ENCODE measurements at regions not wholly inside any gene's neighbourhood (a gene's known extent, or its start where the extent isn't known, plus 50 kb on each side); places are given as distances from the start of the nearest gene placed in this dataset.
"Not testable (repeated sequence)": the region's sequence is repeated elsewhere in the genome, so short reads cannot be mapped to it uniquely, and the experiment has no call there.

GRCh38 chr1:184878602-184879001, 95.7 kb downstream of the NIBAN1 start:
- H3K27ac Mint-ChIP-seq = peak overlapping the region; percentile 22
- no peak overlapping the region for H3K4me3 Mint-ChIP-seq
- H3K27me3 Mint-ChIP-seq (ENCODE audit: low read depth) = no peaks in the 10 kb centered on the region
- TF ChIP-seq, protein P1, sequence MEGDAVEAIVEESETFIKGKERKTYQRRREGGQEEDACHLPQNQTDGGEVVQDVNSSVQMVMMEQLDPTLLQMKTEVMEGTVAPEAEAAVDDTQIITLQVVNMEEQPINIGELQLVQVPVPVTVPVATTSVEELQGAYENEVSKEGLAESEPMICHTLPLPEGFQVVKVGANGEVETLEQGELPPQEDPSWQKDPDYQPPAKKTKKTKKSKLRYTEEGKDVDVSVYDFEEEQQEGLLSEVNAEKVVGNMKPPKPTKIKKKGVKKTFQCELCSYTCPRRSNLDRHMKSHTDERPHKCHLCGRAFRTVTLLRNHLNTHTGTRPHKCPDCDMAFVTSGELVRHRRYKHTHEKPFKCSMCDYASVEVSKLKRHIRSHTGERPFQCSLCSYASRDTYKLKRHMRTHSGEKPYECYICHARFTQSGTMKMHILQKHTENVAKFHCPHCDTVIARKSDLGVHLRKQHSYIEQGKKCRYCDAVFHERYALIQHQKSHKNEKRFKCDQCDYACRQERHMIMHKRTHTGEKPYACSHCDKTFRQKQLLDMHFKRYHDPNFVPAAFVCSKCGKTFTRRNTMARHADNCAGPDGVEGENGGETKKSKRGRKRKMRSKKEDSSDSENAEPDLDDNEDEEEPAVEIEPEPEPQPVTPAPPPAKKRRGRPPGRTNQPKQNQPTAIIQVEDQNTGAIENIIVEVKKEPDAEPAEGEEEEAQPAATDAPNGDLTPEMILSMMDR (IDR thresholded peaks at IDR 0.05; ENCODE audit: unreplicated experiment) = no peak
- no peak for DNase-seq (ENCODE audit: low spot score in 2 of 2, unreplicated experiment in 2 of 2)
- H3K9me3 Mint-ChIP-seq = peaks cover under 1% of the 10 kb centered on the region
- H3K36me3 Mint-ChIP-seq = no peaks in the 10 kb centered on the region
- H3K4me1 Mint-ChIP-seq = peaks cover 25% of the 10 kb centered on the region

DNA sequence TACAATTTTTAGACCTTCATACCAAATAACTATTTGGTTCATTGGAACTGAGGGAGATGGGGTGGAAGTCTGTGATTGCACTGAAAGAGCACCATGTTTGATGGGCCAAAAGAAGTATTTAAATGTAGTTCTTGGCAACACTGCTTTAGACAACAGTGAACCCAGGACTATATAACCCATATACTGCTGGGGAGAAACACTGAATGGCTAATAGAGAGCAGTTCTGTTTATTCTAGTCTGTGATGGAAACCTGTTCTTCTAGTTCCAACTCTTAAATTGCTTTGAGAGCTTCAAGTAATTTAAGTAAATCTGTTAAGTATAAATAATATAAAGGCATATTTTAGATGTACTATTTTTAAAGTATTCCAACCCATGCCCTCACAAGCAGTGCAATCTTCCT, 96.3 kb downstream of the NIBAN1 start:
- Mint-ChIP-seq H3K9me3 (peaks cover 6% of the 10 kb centered on the region), H3K4me1 (peaks cover 22% of the 10 kb centered on the region), H3K27me3 (ENCODE audit: low read depth) (no peaks in the 10 kb centered on the region), H3K4me3 (no peak overlapping the region), H3K36me3 (no peaks in the 10 kb centered on the region), H3K27ac (peak overlapping the region; percentile 17)
- no peak for DNase-seq (ENCODE audit: low spot score in 2 of 2, unreplicated experiment in 2 of 2)
- TF ChIP-seq, protein P1 (IDR thresholded peaks at IDR 0.05; ENCODE audit: unreplicated experiment) = no peak

DNA sequence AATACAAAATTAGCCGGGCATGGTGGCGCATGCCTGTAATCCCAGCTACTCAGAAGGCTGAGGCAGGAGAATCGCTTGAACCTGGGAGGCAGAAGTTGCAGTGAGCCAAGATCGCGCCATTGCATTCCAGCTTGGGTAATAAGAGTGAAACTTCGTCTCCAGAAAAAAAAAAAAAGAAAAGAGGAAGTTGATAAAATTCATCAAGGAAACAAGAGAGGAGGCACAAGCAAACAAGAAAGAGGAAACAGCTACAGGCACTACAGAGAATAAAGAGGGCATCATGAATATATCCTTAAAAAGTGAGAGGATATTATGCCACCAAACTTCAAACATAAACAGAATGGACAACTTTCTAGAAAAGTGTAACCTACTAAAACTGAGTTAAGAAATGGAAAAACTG, 98.3 kb downstream of the NIBAN1 start:
- not testable (repeated sequence) for DNase-seq (ENCODE audit: low spot score in 2 of 2, unreplicated experiment in 2 of 2); H3K27me3 Mint-ChIP-seq (ENCODE audit: low read depth); H3K4me3 Mint-ChIP-seq; H3K27ac Mint-ChIP-seq; H3K36me3 Mint-ChIP-seq
- Mint-ChIP-seq H3K4me1 (peaks cover 12% of the 10 kb centered on the region), H3K9me3 (peaks cover 11% of the 10 kb centered on the region)

DNA sequence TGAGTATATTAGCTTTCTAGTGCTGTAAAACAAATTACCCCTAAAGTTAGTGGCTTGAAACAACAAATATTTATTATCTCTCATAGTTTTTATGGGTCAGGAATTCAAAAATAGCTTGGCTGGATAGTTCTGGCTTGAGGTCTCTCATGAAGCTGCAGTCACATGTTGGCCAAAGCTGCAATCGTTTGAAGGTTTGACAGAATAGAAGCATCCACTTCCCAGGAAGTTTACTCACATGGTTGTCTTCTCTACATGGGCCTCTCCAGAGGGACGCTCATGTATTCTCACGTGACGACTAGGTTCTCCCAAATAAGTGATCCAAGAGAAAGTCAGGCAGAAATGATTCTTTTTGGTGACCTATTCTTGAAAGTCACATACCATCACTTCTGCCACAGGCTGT, 99.1 kb downstream of the NIBAN1 start:
- H3K4me3 Mint-ChIP-seq = no peak overlapping the region
- TF ChIP-seq, protein P1 (IDR thresholded peaks at IDR 0.05; ENCODE audit: unreplicated experiment) = no peak
- no peak for DNase-seq (ENCODE audit: low spot score in 2 of 2, unreplicated experiment in 2 of 2)
- H3K27ac Mint-ChIP-seq = no peak overlapping the region
- no peaks in the 10 kb centered on the region for H3K36me3 Mint-ChIP-seq
- H3K27me3 Mint-ChIP-seq (ENCODE audit: low read depth) = no peaks in the 10 kb centered on the region
- H3K9me3 Mint-ChIP-seq = peaks cover 15% of the 10 kb centered on the region
- peaks cover 12% of the 10 kb centered on the region for H3K4me1 Mint-ChIP-seq

DNA sequence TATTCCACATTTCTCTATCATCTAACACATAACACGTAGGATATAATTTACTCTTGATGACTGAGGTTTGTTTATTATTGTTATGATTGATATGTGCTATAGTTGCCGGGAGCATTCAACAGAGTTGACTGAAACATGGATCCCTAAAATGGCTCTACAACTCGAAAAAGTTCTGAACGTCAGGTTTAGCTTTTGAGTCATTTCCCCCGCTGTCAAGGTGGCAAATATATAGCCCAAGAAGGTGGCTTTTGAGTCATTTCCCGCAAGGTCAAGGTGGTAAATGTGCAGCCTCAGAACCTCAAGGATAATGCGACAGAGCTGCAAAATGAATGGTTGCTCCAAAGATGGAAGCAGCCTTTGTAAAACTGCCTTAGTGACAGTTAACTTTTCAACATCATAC, 104.0 kb downstream of the NIBAN1 start:
- Mint-ChIP-seq H3K27ac (no peak overlapping the region), H3K9me3 (peaks cover 15% of the 10 kb centered on the region), H3K4me3 (no peak overlapping the region), H3K27me3 (ENCODE audit: low read depth) (no peaks in the 10 kb centered on the region), H3K4me1 (no peaks in the 10 kb centered on the region), H3K36me3 (no peaks in the 10 kb centered on the region)
- no peak for DNase-seq (ENCODE audit: low spot score in 2 of 2, unreplicated experiment in 2 of 2)
- TF ChIP-seq, protein P1 (IDR thresholded peaks at IDR 0.05; ENCODE audit: unreplicated experiment) = no peak

GRCh38 chr1:184867866-184868689, 106.2 kb downstream of the NIBAN1 start:
- Mint-ChIP-seq H3K4me3 (no peak overlapping the region), H3K27ac (no peak overlapping the region), H3K4me1 (no peaks in the 10 kb centered on the region), H3K9me3 (peaks cover 15% of the 10 kb centered on the region), H3K36me3 (no peaks in the 10 kb centered on the region), H3K27me3 (ENCODE audit: low read depth) (no peaks in the 10 kb centered on the region)
- no peak for DNase-seq (ENCODE audit: low spot score in 2 of 2, unreplicated experiment in 2 of 2)
- TF ChIP-seq, protein P1 (IDR thresholded peaks at IDR 0.05; ENCODE audit: unreplicated experiment) = no peak

Measured in mesothelial cell of epicardium (in vitro differentiated cells).